ENCODE measurements at regions not wholly inside any gene's neighbourhood (a gene's known extent, or its start where the extent isn't known, plus 50 kb on each side); places are given as distances from the start of the nearest gene placed in this dataset.

- TF ChIP-seq, protein P1, sequence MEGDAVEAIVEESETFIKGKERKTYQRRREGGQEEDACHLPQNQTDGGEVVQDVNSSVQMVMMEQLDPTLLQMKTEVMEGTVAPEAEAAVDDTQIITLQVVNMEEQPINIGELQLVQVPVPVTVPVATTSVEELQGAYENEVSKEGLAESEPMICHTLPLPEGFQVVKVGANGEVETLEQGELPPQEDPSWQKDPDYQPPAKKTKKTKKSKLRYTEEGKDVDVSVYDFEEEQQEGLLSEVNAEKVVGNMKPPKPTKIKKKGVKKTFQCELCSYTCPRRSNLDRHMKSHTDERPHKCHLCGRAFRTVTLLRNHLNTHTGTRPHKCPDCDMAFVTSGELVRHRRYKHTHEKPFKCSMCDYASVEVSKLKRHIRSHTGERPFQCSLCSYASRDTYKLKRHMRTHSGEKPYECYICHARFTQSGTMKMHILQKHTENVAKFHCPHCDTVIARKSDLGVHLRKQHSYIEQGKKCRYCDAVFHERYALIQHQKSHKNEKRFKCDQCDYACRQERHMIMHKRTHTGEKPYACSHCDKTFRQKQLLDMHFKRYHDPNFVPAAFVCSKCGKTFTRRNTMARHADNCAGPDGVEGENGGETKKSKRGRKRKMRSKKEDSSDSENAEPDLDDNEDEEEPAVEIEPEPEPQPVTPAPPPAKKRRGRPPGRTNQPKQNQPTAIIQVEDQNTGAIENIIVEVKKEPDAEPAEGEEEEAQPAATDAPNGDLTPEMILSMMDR (IDR thresholded peaks at IDR 0.05; ENCODE audit: insufficient read depth, low read length, poor library complexity, severe bottlenecking), result no peak
- H3K36me3 ChIP-seq (ENCODE audit: control insufficient read depth, insufficient read depth, low read length), result no peaks in the 10 kb centered on the region
- no peaks in the 10 kb centered on the region for H3K27me3 ChIP-seq (replicated peaks; ENCODE audit: control insufficient read depth, insufficient read depth, low read length)
- no peak overlapping the region for H3K4me3 ChIP-seq (replicated peaks; ENCODE audit: low read depth, low read length)
- DNase-seq (ENCODE audit: extremely low read depth, insufficient read length), result no peak
Observed at GRCh38 chr12:76263696-76264095, 84.5 kb downstream of the BBS10 start.

GRCh38 chr12:76260390-76260748 lies 87.8 kb downstream of the BBS10 start:
- Histone ChIP-seq H3K36me3 (ENCODE audit: control insufficient read depth, insufficient read depth, low read length) (no peaks in the 10 kb centered on the region), H3K27me3 (replicated peaks; ENCODE audit: control insufficient read depth, insufficient read depth, low read length) (no peaks in the 10 kb centered on the region), H3K4me3 (replicated peaks; ENCODE audit: low read depth, low read length) (no peak overlapping the region)
- no peak for DNase-seq (ENCODE audit: extremely low read depth, insufficient read length)
- TF ChIP-seq, protein P1 (IDR thresholded peaks at IDR 0.05; ENCODE audit: insufficient read depth, low read length, poor library complexity, severe bottlenecking), result no peak

DNA sequence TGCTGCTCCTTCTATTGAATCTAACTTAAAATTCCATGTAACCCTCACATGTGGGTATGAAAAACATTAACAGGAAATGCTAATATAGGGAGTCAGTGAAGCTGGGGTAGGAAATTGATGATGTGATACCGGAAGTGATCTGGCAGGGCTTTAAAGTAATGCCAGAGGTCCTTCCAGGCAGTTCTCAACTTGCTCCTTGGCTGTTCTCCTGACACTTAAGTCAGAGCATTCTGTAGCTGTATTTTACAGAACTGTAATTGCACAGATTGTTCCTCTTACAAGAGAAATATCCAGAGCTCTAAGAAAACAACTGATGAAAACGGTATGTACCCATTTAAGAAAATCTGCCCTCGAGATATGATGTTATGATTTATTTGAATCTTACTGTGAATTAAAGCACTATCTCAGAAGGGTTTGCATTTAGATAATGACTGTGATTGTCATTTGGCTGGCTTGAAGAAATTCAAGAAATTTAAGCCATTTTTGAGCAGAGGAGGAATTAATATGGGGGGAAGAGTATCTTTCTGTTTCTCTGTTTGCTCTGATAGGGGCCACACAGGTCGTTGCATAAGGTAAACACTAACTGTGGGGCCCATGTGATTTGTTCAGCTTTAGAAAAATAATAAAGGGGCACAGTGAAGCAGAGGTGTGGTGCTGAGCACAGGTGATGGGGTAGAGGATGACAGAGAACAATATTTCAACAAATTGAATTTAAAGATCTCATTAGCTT lies 88.4 kb downstream of the BBS10 start:
- TF ChIP-seq, protein P1 (IDR thresholded peaks at IDR 0.05; ENCODE audit: insufficient read depth, low read length, poor library complexity, severe bottlenecking), result no peak
- Histone ChIP-seq H3K27me3 (replicated peaks; ENCODE audit: control insufficient read depth, insufficient read depth, low read length) (no peaks in the 10 kb centered on the region), H3K36me3 (ENCODE audit: control insufficient read depth, insufficient read depth, low read length) (no peaks in the 10 kb centered on the region), H3K4me3 (replicated peaks; ENCODE audit: low read depth, low read length) (no peak overlapping the region)
- DNase-seq (ENCODE audit: extremely low read depth, insufficient read length), result no peak

DNA sequence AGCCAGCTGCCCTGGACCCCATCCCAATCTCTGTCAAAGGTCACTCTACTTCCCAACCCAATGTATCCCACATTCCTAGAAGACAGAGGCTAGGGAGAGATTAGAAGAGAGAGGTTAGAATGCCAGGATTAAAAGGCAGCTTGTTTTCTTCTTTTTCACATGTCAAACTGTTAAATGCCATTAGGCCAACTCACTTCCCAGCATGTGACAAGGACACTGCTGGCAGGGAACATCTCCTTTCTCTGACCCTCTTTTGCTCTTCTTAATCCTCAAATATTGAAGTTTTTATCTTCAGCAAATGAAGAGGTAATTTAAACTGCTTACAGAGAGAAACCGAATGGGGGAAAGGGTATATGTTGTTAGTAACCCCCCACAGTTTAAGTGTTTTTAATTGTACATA lies 89.1 kb downstream of the BBS10 start:
- no peaks in the 10 kb centered on the region for H3K27me3 ChIP-seq (replicated peaks; ENCODE audit: control insufficient read depth, insufficient read depth, low read length)
- no peaks in the 10 kb centered on the region for H3K36me3 ChIP-seq (ENCODE audit: control insufficient read depth, insufficient read depth, low read length)
- no peak overlapping the region for H3K4me3 ChIP-seq (replicated peaks; ENCODE audit: low read depth, low read length)
- no peak for DNase-seq (ENCODE audit: extremely low read depth, insufficient read length)
- TF ChIP-seq, protein P1 (IDR thresholded peaks at IDR 0.05; ENCODE audit: insufficient read depth, low read length, poor library complexity, severe bottlenecking), result no peak

DNA sequence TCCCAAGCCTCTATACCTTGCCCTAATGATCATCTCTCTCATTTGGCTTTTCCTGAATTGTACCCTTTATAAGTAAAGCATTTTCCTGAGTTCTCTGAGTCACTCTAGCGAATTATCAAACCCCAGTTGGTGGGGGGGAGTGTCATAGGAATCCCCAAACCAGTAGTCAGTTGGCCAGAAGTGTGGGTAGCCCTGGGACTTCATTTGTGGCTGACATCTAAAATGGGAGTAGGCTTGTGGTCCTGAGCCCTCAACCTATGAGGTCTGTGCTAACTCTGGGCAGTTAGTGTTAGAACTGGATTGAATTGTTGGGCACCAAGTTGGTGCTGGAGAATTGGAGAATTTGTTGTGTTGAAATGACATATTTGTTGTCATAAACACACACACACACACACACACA lies 91.3 kb downstream of the BBS10 start:
- TF ChIP-seq, protein P1 (IDR thresholded peaks at IDR 0.05; ENCODE audit: insufficient read depth, low read length, poor library complexity, severe bottlenecking), result no peak
- no peak overlapping the region for H3K4me3 ChIP-seq (replicated peaks; ENCODE audit: low read depth, low read length)
- no peaks in the 10 kb centered on the region for H3K27me3 ChIP-seq (replicated peaks; ENCODE audit: control insufficient read depth, insufficient read depth, low read length)
- no peaks in the 10 kb centered on the region for H3K36me3 ChIP-seq (ENCODE audit: control insufficient read depth, insufficient read depth, low read length)
- no peak for DNase-seq (ENCODE audit: extremely low read depth, insufficient read length)

GRCh38 chr12:76256321-76256720 lies 91.9 kb downstream of the BBS10 start:
- H3K4me3 ChIP-seq (replicated peaks; ENCODE audit: low read depth, low read length), result no peak overlapping the region
- no peaks in the 10 kb centered on the region for H3K36me3 ChIP-seq (ENCODE audit: control insufficient read depth, insufficient read depth, low read length)
- TF ChIP-seq, protein P1 (IDR thresholded peaks at IDR 0.05; ENCODE audit: insufficient read depth, low read length, poor library complexity, severe bottlenecking), result no peak
- DNase-seq (ENCODE audit: extremely low read depth, insufficient read length), result no peak
- no peaks in the 10 kb centered on the region for H3K27me3 ChIP-seq (replicated peaks; ENCODE audit: control insufficient read depth, insufficient read depth, low read length)

Measured in GM06990 (cell line).